ENCODE measurements at regions not wholly inside any gene's neighbourhood (a gene's known extent, or its start where the extent isn't known, plus 50 kb on each side); places are given as distances from the start of the nearest gene placed in this dataset.

GRCh38 chr16:59566446-59566845 is 832.3 kb upstream of the GOT2 start:
- no peak for TF ChIP-seq TAF1 (IDR thresholded peaks at IDR 0.05; ENCODE audit: borderline replicate concordance, low read depth, low read length)
- no peak for TF ChIP-seq POLR2A (IDR thresholded peaks at IDR 0.05; ENCODE audit: low read depth, low read length)
- TF ChIP-seq POLR2AphosphoS5 (IDR thresholded peaks at IDR 0.05; ENCODE audit: low read depth, low read length), result no peak

Measured in GM12892 (cell line).